ENCODE measurements at regions not wholly inside any gene's neighbourhood (a gene's known extent, or its start where the extent isn't known, plus 50 kb on each side); places are given as distances from the start of the nearest gene placed in this dataset.

- DNase-seq (ENCODE audit: low read depth): no peak
- no peak for TF ChIP-seq CTCF (IDR thresholded peaks at IDR 0.05; ENCODE audit: insufficient read depth, low read depth, low read length, missing control alignments)
- no peak overlapping the region for H3K4me3 ChIP-seq (ENCODE audit: low read depth, low read length)
Measured at GRCh38 chr13:32828711-32829110, 187.5 kb upstream of the KL start.

GRCh38 chr13:32829269-32829668 is 187.0 kb upstream of the KL start:
- no peak for DNase-seq (ENCODE audit: low read depth)

GRCh38 chr13:32829676-32830335 is 186.4 kb upstream of the KL start:
- DNase-seq (ENCODE audit: low read depth): no peak
- no peak overlapping the region for H3K4me3 ChIP-seq (ENCODE audit: low read depth, low read length)
- no peak for TF ChIP-seq CTCF (IDR thresholded peaks at IDR 0.05; ENCODE audit: insufficient read depth, low read depth, low read length, missing control alignments)

More at GRCh38 chr13:32829269-32829668, 187.0 kb upstream of the KL start:
- no peak overlapping the region for H3K4me3 ChIP-seq (ENCODE audit: low read depth, low read length)
- no peak for TF ChIP-seq CTCF (IDR thresholded peaks at IDR 0.05; ENCODE audit: insufficient read depth, low read depth, low read length, missing control alignments)

- DNase-seq (ENCODE audit: low read depth): no peak
- no peak for TF ChIP-seq CTCF (IDR thresholded peaks at IDR 0.05; ENCODE audit: insufficient read depth, low read depth, low read length, missing control alignments)
- no peak overlapping the region for H3K4me3 ChIP-seq (ENCODE audit: low read depth, low read length)
Measured at GRCh38 chr13:32830336-32831031, 185.7 kb upstream of the KL start.

- no peak for TF ChIP-seq CTCF (IDR thresholded peaks at IDR 0.05; ENCODE audit: insufficient read depth, low read depth, low read length, missing control alignments)
- no peak overlapping the region for H3K4me3 ChIP-seq (ENCODE audit: low read depth, low read length)
- no peak for DNase-seq (ENCODE audit: low read depth)
Measured at GRCh38 chr13:32837307-32837972, 178.8 kb upstream of the KL start.

- no peak for DNase-seq (ENCODE audit: low read depth)
- TF ChIP-seq CTCF (IDR thresholded peaks at IDR 0.05; ENCODE audit: insufficient read depth, low read depth, low read length, missing control alignments): no peak
- no peak overlapping the region for H3K4me3 ChIP-seq (ENCODE audit: low read depth, low read length)
Measured at GRCh38 chr13:32837973-32838927, 178.0 kb upstream of the KL start.
